ENCODE measurements at regions not wholly inside any gene's neighbourhood (a gene's known extent, or its start where the extent isn't known, plus 50 kb on each side); places are given as distances from the start of the nearest gene placed in this dataset.

GRCh38 chr17:73976676-73977521, 226.6 kb upstream of the RPL38 start:
- no CpG with 5 or more reads among the region's 19 CpGs for WGBS (ENCODE audit: insufficient coverage, low lambda C conversion rate)
- H3K27me3 ChIP-seq (ENCODE audit: control insufficient read depth, insufficient read depth, low read length), result peaks cover 7% of the 10 kb centered on the region

GRCh38 chr17:73980517-73980916, 223.0 kb upstream of the RPL38 start:
- H3K27ac ChIP-seq (ENCODE audit: low read length), result no peak overlapping the region
- H3K36me3 ChIP-seq (ENCODE audit: control insufficient read depth, insufficient read depth, low read length), result no peaks in the 10 kb centered on the region
- H3K9me3 ChIP-seq (ENCODE audit: control insufficient read depth, low read depth, low read length), result no peaks in the 10 kb centered on the region
- no peak overlapping the region for H3K4me3 ChIP-seq (ENCODE audit: low read length)
- no peaks in the 10 kb centered on the region for H3K4me1 ChIP-seq (ENCODE audit: control insufficient read depth, insufficient read depth, low read length)
- H3K27me3 ChIP-seq (ENCODE audit: control insufficient read depth, insufficient read depth, low read length), result no peaks in the 10 kb centered on the region
- no peak for DNase-seq
- no CpG with 5 or more reads among the region's 3 CpGs for WGBS (ENCODE audit: insufficient coverage, low lambda C conversion rate)

More at GRCh38 chr17:73976676-73977521, 226.6 kb upstream of the RPL38 start:
- DNase-seq, result no peak
- H3K27ac ChIP-seq (ENCODE audit: low read length), result no peak overlapping the region
- no peaks in the 10 kb centered on the region for H3K4me1 ChIP-seq (ENCODE audit: control insufficient read depth, insufficient read depth, low read length)
- H3K9me3 ChIP-seq (ENCODE audit: control insufficient read depth, low read depth, low read length), result no peaks in the 10 kb centered on the region
- no peak overlapping the region for H3K4me3 ChIP-seq (ENCODE audit: low read length)
- H3K36me3 ChIP-seq (ENCODE audit: control insufficient read depth, insufficient read depth, low read length), result no peaks in the 10 kb centered on the region

- no peak overlapping the region for H3K27ac ChIP-seq (ENCODE audit: low read length)
- no peak for DNase-seq
- H3K4me3 ChIP-seq (ENCODE audit: low read length), result no peak overlapping the region
- H3K27me3 ChIP-seq (ENCODE audit: control insufficient read depth, insufficient read depth, low read length), result no peaks in the 10 kb centered on the region
- WGBS (ENCODE audit: insufficient coverage, low lambda C conversion rate), result no CpG with 5 or more reads among the region's 8 CpGs
- no peaks in the 10 kb centered on the region for H3K36me3 ChIP-seq (ENCODE audit: control insufficient read depth, insufficient read depth, low read length)
- no peaks in the 10 kb centered on the region for H3K4me1 ChIP-seq (ENCODE audit: control insufficient read depth, insufficient read depth, low read length)
- H3K9me3 ChIP-seq (ENCODE audit: control insufficient read depth, low read depth, low read length), result no peaks in the 10 kb centered on the region
These were observed 220.6 kb upstream of the RPL38 start for GRCh38 chr17:73982871-73983270.

GRCh38 chr17:73983621-73984400, 219.7 kb upstream of the RPL38 start:
- Histone ChIP-seq H3K9me3 (ENCODE audit: control insufficient read depth, low read depth, low read length) (no peaks in the 10 kb centered on the region), H3K4me3 (ENCODE audit: low read length) (no peak overlapping the region), H3K27ac (ENCODE audit: low read length) (no peak overlapping the region), H3K36me3 (ENCODE audit: control insufficient read depth, insufficient read depth, low read length) (no peaks in the 10 kb centered on the region), H3K4me1 (ENCODE audit: control insufficient read depth, insufficient read depth, low read length) (no peaks in the 10 kb centered on the region), H3K27me3 (ENCODE audit: control insufficient read depth, insufficient read depth, low read length) (no peaks in the 10 kb centered on the region)
- no peak for DNase-seq
- 80% methylated on average over 1 of the region's 16 CpGs for WGBS (ENCODE audit: insufficient coverage, low lambda C conversion rate)

GRCh38 chr17:73984941-73985340, 218.5 kb upstream of the RPL38 start:
- Histone ChIP-seq H3K9me3 (ENCODE audit: control insufficient read depth, low read depth, low read length) (no peaks in the 10 kb centered on the region), H3K4me3 (ENCODE audit: low read length) (no peak overlapping the region), H3K27ac (ENCODE audit: low read length) (no peak overlapping the region), H3K4me1 (ENCODE audit: control insufficient read depth, insufficient read depth, low read length) (no peaks in the 10 kb centered on the region), H3K27me3 (ENCODE audit: control insufficient read depth, insufficient read depth, low read length) (no peaks in the 10 kb centered on the region), H3K36me3 (ENCODE audit: control insufficient read depth, insufficient read depth, low read length) (no peaks in the 10 kb centered on the region)
- DNase-seq, result no peak
- WGBS (ENCODE audit: insufficient coverage, low lambda C conversion rate), result no CpG with 5 or more reads among the region's 5 CpGs

GRCh38 chr17:73985466-73986015, 217.9 kb upstream of the RPL38 start:
- Histone ChIP-seq H3K36me3 (ENCODE audit: control insufficient read depth, insufficient read depth, low read length) (no peaks in the 10 kb centered on the region), H3K27ac (ENCODE audit: low read length) (no peak overlapping the region), H3K4me1 (ENCODE audit: control insufficient read depth, insufficient read depth, low read length) (no peaks in the 10 kb centered on the region), H3K4me3 (ENCODE audit: low read length) (no peak overlapping the region), H3K27me3 (ENCODE audit: control insufficient read depth, insufficient read depth, low read length) (no peaks in the 10 kb centered on the region), H3K9me3 (ENCODE audit: control insufficient read depth, low read depth, low read length) (no peaks in the 10 kb centered on the region)
- WGBS (ENCODE audit: insufficient coverage, low lambda C conversion rate), result 83% methylated on average over 2 of the region's 11 CpGs
- no peak for DNase-seq

GRCh38 chr17:73986641-73987177, 216.8 kb upstream of the RPL38 start:
- H3K36me3 ChIP-seq (ENCODE audit: control insufficient read depth, insufficient read depth, low read length), result no peaks in the 10 kb centered on the region
- WGBS (ENCODE audit: insufficient coverage, low lambda C conversion rate), result no CpG with 5 or more reads among the region's 9 CpGs
- H3K27me3 ChIP-seq (ENCODE audit: control insufficient read depth, insufficient read depth, low read length), result no peaks in the 10 kb centered on the region
- DNase-seq, result no peak
- H3K4me3 ChIP-seq (ENCODE audit: low read length), result no peak overlapping the region
- H3K27ac ChIP-seq (ENCODE audit: low read length), result no peak overlapping the region
- no peaks in the 10 kb centered on the region for H3K4me1 ChIP-seq (ENCODE audit: control insufficient read depth, insufficient read depth, low read length)
- H3K9me3 ChIP-seq (ENCODE audit: control insufficient read depth, low read depth, low read length), result no peaks in the 10 kb centered on the region

GRCh38 chr17:73987395-73987794, 216.1 kb upstream of the RPL38 start:
- no peaks in the 10 kb centered on the region for H3K27me3 ChIP-seq (ENCODE audit: control insufficient read depth, insufficient read depth, low read length)
- H3K4me1 ChIP-seq (ENCODE audit: control insufficient read depth, insufficient read depth, low read length), result no peaks in the 10 kb centered on the region
- H3K4me3 ChIP-seq (ENCODE audit: low read length), result no peak overlapping the region
- no peaks in the 10 kb centered on the region for H3K36me3 ChIP-seq (ENCODE audit: control insufficient read depth, insufficient read depth, low read length)
- H3K9me3 ChIP-seq (ENCODE audit: control insufficient read depth, low read depth, low read length), result no peaks in the 10 kb centered on the region
- DNase-seq, result no peak
- no peak overlapping the region for H3K27ac ChIP-seq (ENCODE audit: low read length)
- no CpG with 5 or more reads among the region's 9 CpGs for WGBS (ENCODE audit: insufficient coverage, low lambda C conversion rate)

- WGBS (ENCODE audit: insufficient coverage, low lambda C conversion rate), result no CpG with 5 or more reads among the region's 16 CpGs
- H3K27me3 ChIP-seq (ENCODE audit: control insufficient read depth, insufficient read depth, low read length), result no peaks in the 10 kb centered on the region
- H3K27ac ChIP-seq (ENCODE audit: low read length), result no peak overlapping the region
- H3K9me3 ChIP-seq (ENCODE audit: control insufficient read depth, low read depth, low read length), result no peaks in the 10 kb centered on the region
- H3K4me3 ChIP-seq (ENCODE audit: low read length), result no peak overlapping the region
- no peaks in the 10 kb centered on the region for H3K4me1 ChIP-seq (ENCODE audit: control insufficient read depth, insufficient read depth, low read length)
- no peak for DNase-seq
- no peaks in the 10 kb centered on the region for H3K36me3 ChIP-seq (ENCODE audit: control insufficient read depth, insufficient read depth, low read length)
These were observed 215.5 kb upstream of the RPL38 start for GRCh38 chr17:73987845-73988509.

- Histone ChIP-seq H3K27ac (ENCODE audit: low read length) (no peak overlapping the region), H3K4me3 (ENCODE audit: low read length) (no peak overlapping the region), H3K27me3 (ENCODE audit: control insufficient read depth, insufficient read depth, low read length) (peaks cover 4% of the 10 kb centered on the region), H3K36me3 (ENCODE audit: control insufficient read depth, insufficient read depth, low read length) (no peaks in the 10 kb centered on the region), H3K9me3 (ENCODE audit: control insufficient read depth, low read depth, low read length) (no peaks in the 10 kb centered on the region), H3K4me1 (ENCODE audit: control insufficient read depth, insufficient read depth, low read length) (no peaks in the 10 kb centered on the region)
- no CpG with 5 or more reads among the region's 14 CpGs for WGBS (ENCODE audit: insufficient coverage, low lambda C conversion rate)
- no peak for DNase-seq
These were observed 213.8 kb upstream of the RPL38 start for GRCh38 chr17:73989671-73990070.
